Nephron (organoid): ENCODE measurements at regions not wholly inside any gene's neighbourhood (a gene's known extent, or its start where the extent isn't known, plus 50 kb on each side); places are given as distances from the start of the nearest gene placed in this dataset.

ENCODE experiments used
- H3K27ac Mint-ChIP-seq, 3 experiments: 2 replicates each; pipeline ENCODE4 v1.8.0; 2020; ENCODE audit warnings: mixed read lengths in 3 of 3, mild to moderate bottlenecking in 2 of 3, moderate library complexity in 1 of 3
- H3K27me3 Mint-ChIP-seq: 2 replicates; pipeline ENCODE4 v1.8.0; 2021; ENCODE audit warnings: low read depth, mild to moderate bottlenecking, moderate library complexity, mixed read lengths
- H3K36me3 Mint-ChIP-seq: 2 replicates; pipeline ENCODE4 v1.8.0; 2020; ENCODE audit warnings: low read depth, mixed read lengths
- H3K4me1 Mint-ChIP-seq: 2 replicates; pipeline ENCODE4 v1.8.0; 2020; ENCODE audit warnings: mixed read lengths
- H3K4me3 Mint-ChIP-seq, 3 experiments: 2 replicates each; pipeline ENCODE4 v1.8.0; 2020; ENCODE audit warnings: mild to moderate bottlenecking in 3 of 3, mixed read lengths in 3 of 3, moderate library complexity in 2 of 3
- H3K9me3 Mint-ChIP-seq: 2 replicates; pipeline ENCODE4 v1.8.0; 2020; ENCODE audit warnings: mixed read lengths
- CTCF ChIP-seq, 3 experiments: fragments of 200-600 bp; sonication (generic); IDR thresholded peaks; one replicate each; pipeline ENCODE4 v1.5.0; 2021; ENCODE audit warnings: antibody characterized with exemption in 3 of 3; ENCODE audit not compliant: unreplicated experiment in 3 of 3

- Mint-ChIP-seq H3K36me3 (no peaks in the 10 kb centered on the region), H3K27me3 (no peaks in the 10 kb centered on the region), H3K9me3 (no peaks in the 10 kb centered on the region), H3K4me3 (no peak overlapping the region), H3K27ac (no peak overlapping the region), H3K4me1 (no peaks in the 10 kb centered on the region)
- TF ChIP-seq CTCF (IDR thresholded peaks at IDR 0.05; ENCODE audit: unreplicated experiment in 3 of 3), result no peak
These were observed 69.5 kb downstream of the CCDC54 start for GRCh38 chr3:107446706-107447105.

GRCh38 chr3:107450254-107450893, 72.4 kb upstream of the BBX start:
- Mint-ChIP-seq H3K36me3 (no peaks in the 10 kb centered on the region), H3K4me1 (no peaks in the 10 kb centered on the region), H3K27me3 (no peaks in the 10 kb centered on the region), H3K4me3 (no peak overlapping the region), H3K27ac (no peak overlapping the region), H3K9me3 (no peaks in the 10 kb centered on the region)
- no peak for TF ChIP-seq CTCF (IDR thresholded peaks at IDR 0.05; ENCODE audit: unreplicated experiment in 3 of 3)

- no peak for TF ChIP-seq CTCF (IDR thresholded peaks at IDR 0.05; ENCODE audit: unreplicated experiment in 3 of 3)
- Mint-ChIP-seq H3K4me1 (no peaks in the 10 kb centered on the region), H3K36me3 (no peaks in the 10 kb centered on the region), H3K9me3 (no peaks in the 10 kb centered on the region), H3K27ac (no peak overlapping the region), H3K27me3 (no peaks in the 10 kb centered on the region), H3K4me3 (no peak overlapping the region)
These were observed 70.3 kb upstream of the BBX start for GRCh38 chr3:107452436-107452835.

GRCh38 chr3:107453504-107453903, 69.3 kb upstream of the BBX start:
- no peak overlapping the region for H3K27ac Mint-ChIP-seq
- H3K9me3 Mint-ChIP-seq, result no peaks in the 10 kb centered on the region
- no peaks in the 10 kb centered on the region for H3K27me3 Mint-ChIP-seq
- no peaks in the 10 kb centered on the region for H3K4me1 Mint-ChIP-seq
- no peak overlapping the region for H3K4me3 Mint-ChIP-seq
- TF ChIP-seq CTCF (IDR thresholded peaks at IDR 0.05; ENCODE audit: unreplicated experiment in 3 of 3), result no peak
- H3K36me3 Mint-ChIP-seq, result no peaks in the 10 kb centered on the region

GRCh38 chr3:107455621-107456020, 67.1 kb upstream of the BBX start:
- TF ChIP-seq CTCF (IDR thresholded peaks at IDR 0.05; ENCODE audit: unreplicated experiment in 3 of 3), result no peak
- Mint-ChIP-seq H3K4me3 (no peak overlapping the region), H3K36me3 (no peaks in the 10 kb centered on the region), H3K27ac (no peak overlapping the region), H3K4me1 (no peaks in the 10 kb centered on the region), H3K9me3 (no peaks in the 10 kb centered on the region), H3K27me3 (no peaks in the 10 kb centered on the region)

GRCh38 chr3:107456501-107456900, 66.3 kb upstream of the BBX start:
- Mint-ChIP-seq H3K4me3 (no peak overlapping the region), H3K36me3 (no peaks in the 10 kb centered on the region), H3K27ac (no peak overlapping the region), H3K9me3 (no peaks in the 10 kb centered on the region), H3K4me1 (no peaks in the 10 kb centered on the region), H3K27me3 (no peaks in the 10 kb centered on the region)
- TF ChIP-seq CTCF (IDR thresholded peaks at IDR 0.05; ENCODE audit: unreplicated experiment in 3 of 3), result no peak
